ENCODE measurements at regions not wholly inside any gene's neighbourhood (a gene's known extent, or its start where the extent isn't known, plus 50 kb on each side); places are given as distances from the start of the nearest gene placed in this dataset.
"Not testable (repeated sequence)": the region's sequence is repeated elsewhere in the genome, so short reads cannot be mapped to it uniquely, and the experiment has no call there.

DNA sequence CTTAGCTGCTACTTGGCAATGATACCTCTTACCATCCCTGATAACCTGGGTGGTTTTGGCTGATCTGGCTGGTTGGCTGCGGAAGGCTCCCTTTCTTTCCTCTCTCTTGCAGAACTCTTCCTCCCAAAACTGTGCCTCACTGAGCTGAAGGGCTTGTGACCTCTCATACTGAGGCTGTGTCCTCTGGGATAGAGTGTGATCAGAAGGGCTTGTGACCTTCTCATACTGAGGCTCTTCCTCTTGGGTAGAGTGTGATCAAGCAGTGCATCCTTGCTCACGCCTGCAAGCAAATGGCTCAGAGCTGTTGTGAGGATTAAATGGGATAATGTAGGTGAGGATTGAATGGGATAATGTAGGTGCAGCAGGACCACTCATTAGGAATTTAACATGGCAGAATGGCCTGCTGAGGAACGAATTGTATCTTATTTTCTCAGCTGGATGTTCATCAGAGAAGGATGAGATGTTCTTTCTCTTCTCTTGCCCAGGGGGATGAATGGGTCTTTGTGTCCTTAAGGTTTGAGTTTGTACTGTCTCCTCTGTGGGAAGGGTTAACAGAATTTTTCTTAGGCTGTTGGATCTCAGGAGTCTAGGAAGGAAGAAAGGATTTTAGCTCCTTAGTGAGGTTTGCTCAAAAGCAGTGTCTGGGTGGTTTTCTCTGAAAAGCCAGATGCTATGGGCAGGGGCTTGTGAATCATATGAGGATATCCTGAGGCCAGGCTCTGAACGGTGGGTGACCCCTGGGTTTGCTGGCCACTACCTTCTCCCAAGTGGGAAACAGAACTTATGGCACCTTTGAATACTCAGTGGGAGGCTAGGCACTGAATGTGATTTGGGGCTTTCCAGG, 130.0 kb upstream of the HS3ST2 start:
- DNase-seq: no peak

DNA sequence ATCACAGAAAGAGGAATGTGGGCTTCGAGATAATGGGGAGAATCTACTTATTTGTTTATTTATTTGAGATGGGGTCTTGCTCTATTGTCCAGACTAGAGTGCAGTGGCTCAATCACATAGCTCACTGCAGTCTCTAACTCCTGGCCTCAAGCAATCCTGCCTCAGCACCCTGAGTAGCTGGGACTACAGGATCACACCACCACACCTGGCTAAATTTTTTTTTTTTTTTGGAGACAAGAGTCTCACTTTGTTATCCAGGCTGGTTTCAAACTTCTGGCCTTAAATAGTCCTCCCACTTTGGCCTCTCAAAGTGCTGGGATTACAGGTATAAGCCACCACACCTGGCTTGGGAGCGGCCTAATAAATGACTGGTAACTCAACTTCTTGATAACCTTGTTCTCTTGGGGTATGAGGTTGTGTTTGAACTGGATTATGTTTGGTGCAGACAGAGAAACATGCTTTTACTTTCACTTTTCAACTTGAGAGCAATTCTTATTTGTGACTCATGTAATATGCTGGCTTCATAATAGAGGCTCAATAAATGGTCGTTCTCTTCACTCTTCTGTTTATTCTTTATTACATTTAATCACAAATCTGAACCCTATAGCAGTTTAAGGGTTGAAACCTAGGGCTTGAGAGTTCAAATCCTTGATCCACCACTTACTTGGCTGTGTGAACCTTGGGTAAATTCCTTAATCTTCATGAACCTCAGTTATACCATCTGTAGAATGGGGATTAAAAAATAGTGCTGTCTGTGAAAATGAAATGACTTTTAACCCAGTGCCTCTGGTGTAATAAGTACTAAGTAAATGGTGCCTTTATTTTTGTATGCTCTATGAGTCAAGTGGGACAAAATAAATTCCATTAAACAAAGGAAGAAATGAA, 129.1 kb upstream of the HS3ST2 start:
- no peak for DNase-seq

DNA sequence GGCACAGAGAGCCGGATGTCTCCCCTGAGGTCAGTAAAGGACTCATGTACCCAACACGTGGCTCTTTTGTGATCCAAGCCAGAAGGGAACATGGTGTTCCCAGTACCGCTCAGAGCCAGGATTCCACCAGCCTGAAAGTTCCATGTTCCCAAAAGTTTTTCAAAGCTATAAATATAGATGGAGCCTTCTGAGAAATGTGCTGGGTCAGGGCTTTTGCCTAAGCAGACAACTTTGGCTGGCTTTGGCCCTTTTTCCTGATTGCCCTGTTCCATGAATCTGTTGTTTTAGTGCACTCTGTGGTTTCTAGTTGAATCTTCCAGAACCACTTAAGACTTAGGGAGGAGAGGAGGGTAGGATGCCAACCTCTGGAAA, 128.5 kb upstream of the HS3ST2 start:
- no peak for DNase-seq

DNA sequence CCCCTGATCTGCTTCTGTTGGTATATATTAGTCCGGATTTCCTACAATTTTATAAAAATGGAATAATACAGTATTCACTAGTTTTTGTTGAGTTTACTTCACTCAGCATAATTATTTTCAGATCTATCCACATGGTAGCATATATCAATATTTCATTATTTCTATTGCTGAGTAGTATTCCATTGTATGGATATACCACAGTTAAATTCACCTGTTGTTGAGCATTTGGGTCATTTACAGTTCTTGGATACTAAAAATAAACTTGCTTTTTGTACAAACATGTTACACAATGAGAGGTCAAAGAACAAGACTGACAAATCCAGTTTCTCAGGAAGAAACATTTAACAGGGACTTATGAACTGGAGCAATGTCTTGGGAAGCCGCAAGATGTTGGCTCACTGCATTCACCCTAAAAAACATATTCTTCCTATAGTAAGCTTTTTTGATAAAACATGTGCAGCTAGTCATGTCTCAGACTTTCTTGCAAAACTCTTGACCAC, 126.9 kb upstream of the HS3ST2 start:
- DNase-seq: no peak

DNA sequence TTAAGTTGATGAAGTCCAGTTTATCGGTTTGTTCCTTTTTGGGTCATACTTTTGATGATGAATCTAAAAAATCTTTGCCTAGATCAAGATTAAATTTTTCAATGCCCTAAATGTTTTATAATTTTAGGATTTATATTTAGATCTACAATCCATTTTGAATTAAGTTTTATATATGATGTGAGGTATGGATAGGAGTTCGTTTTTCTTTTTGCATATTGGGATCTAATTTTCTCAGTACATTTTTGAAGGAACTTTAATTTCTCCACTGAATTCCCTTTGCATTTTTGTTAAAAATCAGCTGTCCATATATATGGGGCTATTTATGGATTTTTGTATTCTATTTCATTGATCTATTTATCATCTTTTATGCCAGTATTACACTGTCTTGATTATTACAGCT, 125.5 kb upstream of the HS3ST2 start:
- no peak for DNase-seq

DNA sequence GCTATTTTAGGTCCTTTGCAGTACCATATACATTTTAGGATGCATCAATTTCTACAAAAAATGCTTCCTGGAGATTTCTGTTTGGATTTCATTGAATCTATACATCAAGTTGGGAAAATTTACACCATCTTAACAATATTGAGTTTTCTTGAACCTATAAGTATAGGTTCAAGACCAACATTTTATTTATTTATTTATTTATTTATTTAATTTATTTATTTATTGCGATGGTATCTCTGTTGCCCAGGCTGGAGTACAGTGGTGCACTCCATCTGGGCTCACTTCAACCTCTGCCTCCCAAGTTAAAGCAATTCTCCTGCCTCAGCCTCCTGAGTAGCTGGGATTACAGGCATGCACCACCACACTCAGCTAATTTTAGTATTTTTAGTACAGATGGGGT, 125.0 kb upstream of the HS3ST2 start:
- DNase-seq: no peak

DNA sequence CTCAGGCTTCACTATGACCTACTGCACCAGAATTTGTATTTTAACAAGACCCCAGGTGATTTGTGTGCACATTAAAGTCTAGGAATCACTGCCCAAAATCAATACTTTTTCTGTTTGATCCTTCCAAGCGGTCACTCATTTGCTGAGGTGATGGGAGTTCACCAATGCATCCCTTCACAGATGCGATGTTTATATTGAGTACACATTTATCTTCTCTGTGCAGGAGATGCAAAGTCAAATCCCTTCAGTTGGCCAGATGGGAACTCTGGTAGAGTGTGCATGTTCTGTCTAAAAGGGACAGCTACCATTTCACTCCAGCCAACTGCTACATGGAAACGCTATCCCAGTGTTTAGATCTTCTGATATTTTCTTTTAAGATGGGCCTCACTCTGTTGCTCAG, 122.6 kb upstream of the HS3ST2 start:
- DNase-seq: no peak

DNA sequence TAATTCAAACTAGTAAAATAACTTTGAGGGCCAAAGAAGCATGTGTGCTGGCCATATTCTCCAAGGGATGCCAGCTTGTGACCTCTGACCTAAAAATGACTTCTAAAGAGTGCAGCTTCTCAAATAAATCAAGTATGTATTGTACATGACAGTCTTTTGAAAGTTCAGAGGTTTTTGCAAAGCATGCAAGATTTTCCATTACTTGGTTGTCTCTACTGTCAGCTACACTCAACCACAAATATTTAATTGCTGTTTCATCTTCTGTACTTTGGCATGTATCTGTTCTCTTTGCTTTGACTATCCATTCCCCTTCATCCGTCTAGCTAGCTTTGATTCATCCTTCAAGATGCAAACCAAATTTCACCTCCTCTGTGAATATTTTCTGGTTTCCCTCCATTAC, 121.9 kb upstream of the HS3ST2 start:
- DNase-seq: no peak

DNA sequence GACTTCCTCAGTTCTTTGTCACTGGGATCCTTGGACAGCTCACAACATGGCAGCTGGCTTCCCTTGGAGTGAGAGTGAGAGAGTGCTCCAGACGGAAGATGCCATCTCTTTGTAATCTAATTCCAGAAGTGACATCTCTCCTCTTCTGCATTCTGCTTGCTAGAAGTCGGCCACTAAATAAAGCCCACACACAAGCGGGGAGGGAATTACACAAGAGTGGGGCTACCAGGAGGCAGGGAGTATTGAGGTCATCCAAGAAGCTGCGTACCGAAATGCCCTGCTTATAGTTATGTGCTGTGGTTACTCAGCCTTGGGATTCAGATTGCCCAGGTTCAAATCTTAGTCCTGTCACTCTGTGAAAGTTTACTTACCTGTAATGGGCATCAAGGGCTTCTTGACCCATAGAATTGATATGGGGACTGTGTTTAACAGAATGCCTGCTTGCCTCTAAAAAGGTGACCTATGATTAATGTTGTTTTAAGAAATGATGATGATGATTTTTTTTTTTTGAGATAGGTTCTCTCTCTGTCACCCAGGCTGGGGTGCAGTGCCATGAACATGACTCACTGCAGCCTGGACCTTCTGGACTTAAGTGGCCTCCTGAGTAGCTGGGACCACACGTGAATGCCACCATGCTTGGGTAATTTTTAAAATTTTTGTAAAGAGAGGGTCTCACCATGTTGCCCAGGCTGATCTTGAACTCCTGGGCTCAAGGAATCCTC, 120.9 kb upstream of the HS3ST2 start:
- no peak for DNase-seq

DNA sequence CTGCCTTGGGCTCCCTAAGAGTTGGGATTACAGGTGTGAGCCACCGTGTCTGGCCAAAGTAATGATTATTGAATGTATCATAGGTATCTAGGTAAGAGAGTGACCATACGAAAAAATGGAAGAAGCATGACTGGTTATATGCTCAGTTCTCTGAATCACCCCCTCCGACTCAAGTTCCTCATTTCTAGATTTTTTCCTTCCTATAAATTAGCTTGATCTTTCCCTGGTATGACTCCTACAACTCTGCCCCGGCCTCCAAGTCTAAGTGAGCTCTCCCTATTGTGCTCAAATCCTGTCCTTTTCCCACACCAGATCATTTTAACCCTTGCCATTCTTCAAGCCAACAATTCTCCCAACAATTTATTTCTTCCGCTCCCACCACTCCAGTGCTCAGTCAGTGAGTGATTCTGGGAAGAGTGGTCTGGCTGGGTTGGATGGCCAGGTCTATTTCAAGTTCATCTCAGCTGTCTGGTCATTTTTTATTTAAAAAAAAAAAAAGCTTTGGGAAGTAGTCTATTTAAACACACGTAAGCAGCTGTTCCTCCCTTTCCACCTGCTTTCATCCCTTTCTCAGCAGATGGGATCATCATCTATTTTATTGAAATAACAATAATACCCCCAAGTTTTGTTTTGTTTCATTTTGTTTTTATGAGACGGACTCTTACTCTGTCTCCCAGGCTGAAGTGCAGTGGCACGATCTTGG, 120.2 kb upstream of the HS3ST2 start:
- DNase-seq: no peak

DNA sequence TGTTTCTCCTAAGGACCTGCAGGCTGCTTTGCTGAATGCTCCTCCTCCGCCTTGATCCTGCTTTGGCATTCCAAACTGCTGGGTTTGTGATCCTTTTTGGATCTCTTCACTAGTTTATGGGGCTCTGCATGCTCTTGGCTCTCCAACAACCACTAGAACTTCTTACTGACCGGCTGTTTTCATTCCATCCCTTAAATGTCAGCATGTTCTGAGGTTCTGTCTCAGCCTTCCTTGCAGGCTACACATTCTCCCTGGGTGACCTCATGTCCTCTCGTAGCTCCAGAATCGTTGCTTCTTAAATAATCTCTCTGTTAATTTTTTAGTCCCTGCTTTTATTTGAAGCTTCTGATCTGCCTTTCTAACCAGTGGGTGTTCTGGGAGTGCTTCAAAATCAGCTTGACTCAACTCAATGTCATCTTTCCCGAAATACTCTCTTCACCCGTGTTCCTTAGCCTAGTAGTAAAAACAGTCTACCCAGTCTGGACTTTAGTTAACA, 119.0 kb upstream of the HS3ST2 start:
- DNase-seq: no peak

DNA sequence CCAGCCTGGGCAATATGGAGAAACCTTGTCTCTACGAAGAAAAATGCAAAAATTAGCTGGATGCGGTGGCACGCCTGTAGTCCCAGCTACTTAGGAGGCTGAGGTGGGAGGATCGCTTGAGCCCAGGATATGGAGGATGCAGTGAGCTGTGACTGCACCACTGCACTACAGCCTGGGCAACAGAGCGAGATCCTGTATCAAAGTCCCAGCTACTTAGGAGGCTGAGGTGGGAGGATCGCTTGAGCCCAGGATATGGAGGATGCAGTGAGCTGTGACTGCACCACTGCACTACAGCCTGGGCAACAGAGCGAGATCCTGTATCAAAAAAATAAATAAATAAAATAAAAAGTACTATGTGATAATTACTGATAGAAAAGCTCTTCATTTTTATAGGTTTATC, 118.2 kb upstream of the HS3ST2 start:
- DNase-seq: not testable (repeated sequence)

DNA sequence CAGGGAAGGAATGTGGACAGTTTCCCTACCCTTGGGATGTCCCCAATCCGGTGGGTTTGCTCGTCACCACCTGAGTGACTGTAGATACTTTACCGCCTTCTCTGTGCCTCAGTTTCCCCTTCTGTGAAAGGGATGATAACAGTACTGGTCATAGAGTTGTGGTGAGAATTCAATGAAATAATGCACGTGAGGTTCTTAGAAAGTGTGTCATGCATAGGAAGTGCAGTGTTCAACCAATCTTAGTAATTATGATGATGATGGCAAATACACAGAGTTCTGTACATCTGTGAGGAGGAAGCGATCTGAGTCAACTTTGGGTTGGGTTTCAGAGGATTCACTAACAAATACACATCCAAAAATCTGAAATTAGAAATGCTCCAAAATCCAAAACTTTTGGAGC, 114.6 kb upstream of the HS3ST2 start:
- no peak for DNase-seq

DNA sequence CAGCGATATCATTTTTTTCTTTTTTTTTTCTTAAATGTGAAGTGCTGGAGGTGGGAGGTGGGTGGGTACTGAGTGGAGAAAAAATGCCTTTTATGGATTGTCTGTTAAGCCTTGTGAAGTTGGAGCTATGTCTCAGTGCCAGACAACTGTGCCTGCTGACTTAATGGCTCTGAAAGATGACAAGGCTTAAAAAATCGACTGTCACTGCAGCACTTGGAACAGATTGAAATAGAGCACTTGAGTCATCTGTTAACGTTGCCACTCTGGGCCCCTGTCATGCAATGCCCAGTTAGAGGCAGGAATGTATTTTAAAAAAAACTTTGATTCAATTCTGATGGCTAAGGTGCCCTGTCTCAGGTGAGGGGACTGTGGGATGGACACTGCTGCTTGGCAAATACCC, 108.2 kb upstream of the HS3ST2 start:
- no peak for DNase-seq

DNA sequence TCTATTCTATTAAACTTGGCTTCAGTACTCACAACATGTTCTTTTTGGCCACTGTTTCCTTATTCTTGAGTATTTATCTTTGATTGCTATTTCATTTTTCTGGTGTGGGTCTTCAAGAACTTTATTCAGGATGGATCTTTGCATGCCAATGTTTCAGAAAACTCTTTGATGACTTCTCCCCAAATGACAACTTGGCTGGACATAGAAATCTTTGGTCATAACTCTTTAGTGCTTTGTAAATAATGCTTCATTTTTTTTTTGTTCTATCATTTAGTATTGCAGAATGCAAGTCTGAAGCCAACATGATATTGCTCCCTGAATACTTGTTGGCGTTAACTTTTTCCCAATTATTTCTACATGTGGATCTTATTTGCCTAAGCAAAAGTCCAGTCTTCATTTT, 103.6 kb upstream of the HS3ST2 start:
- DNase-seq: no peak

DNA sequence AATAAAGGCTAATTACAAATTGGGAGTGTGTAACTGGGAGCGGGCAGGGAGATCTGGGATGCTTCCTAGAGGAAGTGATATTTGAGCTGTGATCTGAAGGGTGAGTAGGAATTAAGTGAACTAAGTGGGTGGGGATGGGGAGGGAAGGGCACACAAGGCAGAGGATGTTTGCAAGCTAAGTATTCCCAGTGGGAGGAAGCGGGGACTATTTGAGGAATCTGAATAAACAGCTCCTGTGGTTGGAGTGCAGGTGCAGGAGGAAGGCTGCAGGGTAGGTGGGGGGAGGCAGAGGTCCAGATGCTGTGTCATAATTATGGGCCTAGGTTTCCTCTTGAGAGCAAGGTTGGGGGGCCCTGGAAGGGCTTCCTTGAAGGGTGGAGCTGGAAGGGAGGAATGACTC, 102.1 kb upstream of the HS3ST2 start:
- no peak for DNase-seq

DNA sequence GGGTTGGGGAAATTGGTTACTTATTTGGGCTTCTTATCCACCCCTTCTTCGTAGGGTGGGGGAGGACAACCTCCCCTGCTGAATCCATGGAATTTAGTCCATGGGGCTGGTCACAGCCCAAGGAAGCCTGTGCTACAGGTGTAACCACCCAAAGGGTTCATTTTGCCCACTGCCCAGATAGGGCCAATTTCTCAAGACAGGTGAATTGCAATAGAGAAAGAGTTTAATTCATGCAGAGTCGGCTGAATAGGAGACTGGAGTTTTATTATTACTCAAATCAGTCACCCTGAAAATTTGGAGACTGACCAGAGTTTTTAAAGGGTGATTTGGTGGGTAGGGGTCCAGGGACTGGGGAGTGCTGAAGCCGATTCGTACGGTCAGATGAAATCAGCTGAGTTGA, 101.5 kb upstream of the HS3ST2 start:
- DNase-seq: no peak

DNA sequence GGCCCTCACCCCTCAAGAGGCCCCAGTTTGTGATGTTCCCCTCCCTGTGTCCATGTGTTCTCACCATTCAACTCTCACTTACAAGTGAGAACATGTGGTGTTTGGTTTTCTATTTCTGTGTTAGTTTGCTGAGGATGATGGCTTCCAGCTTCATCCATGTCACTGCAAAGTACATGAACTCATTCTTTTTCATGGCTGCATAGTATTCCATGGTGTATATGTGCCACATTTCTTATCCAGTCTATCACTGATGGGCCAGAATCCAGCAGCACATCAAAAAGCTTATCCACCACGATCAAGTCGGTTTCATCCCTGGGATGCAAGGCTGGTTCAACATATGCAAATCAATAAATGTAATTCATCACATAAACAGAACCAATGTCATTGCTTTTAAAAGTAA, 95.4 kb upstream of the HS3ST2 start:
- DNase-seq: not testable (repeated sequence)

DNA sequence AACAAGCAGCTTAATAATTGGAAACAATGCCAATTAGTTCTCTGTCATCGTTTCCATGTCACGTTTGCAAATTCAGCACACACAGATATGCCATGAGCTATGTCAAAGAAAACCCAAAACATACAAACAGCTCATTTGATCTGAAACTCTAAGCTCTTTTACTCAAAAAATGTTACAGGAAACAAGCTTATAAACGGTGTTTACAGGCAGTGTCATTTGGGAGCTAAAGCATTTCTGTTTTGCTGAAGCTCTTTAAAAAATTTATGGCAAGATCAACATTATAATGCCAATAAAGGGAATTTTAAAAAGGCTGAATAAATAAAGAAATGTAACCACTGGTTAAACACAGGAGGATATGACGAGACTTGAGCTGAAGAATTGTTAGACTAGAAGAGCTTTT, 94.0 kb upstream of the HS3ST2 start:
- DNase-seq: no peak

DNA sequence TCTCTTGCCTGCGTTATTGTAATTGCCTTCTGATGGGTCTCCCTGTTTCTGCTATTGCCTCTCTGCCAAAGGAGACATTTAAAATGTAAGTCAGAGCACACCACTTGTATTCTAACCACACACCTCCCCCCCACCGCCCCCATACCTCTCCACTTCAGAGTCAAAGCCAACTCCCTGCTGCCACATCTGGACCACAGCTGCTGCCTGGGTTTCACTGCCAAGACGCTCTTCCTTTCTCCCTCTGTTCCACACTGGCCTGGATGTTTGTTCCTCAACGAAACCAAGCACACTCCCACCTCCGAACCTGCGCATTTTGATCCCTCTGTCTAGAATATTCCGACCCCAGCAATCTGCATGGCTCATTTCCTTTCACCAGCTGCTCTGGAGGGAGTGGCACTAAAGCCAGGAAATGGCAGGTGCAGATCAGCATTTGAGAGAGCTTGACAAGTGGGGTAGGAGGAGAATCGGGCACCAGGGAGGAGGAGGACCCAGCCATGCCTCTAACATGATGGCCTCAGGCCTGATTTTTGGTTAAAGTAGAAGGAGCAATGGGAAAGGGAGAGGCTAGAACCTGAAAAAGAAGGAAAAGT, 92.4 kb upstream of the HS3ST2 start:
- DNase-seq: no peak

DNA sequence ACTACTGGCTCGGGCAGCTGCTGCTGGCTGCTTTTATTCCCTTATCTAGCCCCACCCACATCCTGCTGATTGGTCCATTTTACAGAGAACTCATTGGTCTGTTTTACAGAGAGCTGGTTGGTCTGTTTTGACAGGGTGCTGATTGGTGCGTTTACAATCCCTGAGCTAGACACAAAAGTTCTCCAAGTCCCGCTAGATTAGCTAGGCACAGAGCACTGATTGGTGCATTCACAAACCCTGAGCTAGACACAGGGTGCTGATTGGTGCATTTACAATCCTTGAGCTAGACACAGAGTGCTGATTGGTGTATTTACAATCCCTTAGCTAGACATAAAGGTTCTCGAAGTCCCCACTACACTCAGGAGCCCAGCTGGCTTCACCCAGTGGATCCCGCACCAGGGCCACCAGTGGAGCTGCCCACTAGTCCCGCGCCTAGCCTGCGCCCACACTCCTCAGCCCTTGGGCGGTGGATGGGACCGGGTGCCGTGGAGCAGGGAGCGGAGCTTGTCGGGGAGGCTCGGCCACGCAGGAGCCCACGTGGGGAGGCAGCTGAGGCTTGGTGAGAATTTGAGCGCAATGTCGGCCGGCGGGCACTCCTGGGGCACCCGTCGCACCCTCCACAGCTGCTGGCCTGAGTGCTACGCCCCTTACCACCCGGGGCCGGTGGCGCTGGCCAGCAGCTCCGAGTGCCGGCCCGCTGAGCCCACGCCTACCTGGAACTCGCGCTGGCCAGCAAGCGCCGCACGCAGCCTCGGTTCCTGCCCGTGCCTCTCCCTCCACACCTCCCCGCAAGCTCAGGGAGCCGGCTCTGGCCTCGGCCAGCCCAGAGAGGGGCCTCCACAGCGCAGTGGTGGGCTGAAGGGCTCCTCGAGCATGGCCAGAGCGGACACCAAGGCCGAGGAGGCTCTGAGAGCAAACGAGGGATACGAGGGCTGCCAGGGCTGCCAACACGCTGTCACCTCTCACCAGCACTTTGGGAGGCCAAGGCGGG, 91.1 kb upstream of the HS3ST2 start:
- DNase-seq: not testable (repeated sequence)

All from NCI-H2171 (cell line).